H1 (cell line): ENCODE measurements at regions not wholly inside any gene's neighbourhood (a gene's known extent, or its start where the extent isn't known, plus 50 kb on each side); places are given as distances from the start of the nearest gene placed in this dataset.

Source experiments
- CTCF ChIA-PET: fragments of 300-600 bp; sonication (Branson Sonifier 250); formaldehyde crosslinking; loops from one replicate; lab custom pipeline; 2021; ENCODE audit not compliant: partially characterized antibody; lab: Charles Lee
- POLR2A ChIA-PET: fragments of 300-600 bp; sonication (Branson Sonifier 250); formaldehyde crosslinking; loops from one replicate; lab custom pipeline; 2021; ENCODE audit warnings: inconsistent platforms; ENCODE audit not compliant: partially characterized antibody; lab: Charles Lee
- DNase-seq, 2 experiments: peaks; one replicate each; pipeline versions ENCODE4 v3.0.0 to v3.0.0-alpha.2; 2010 to 2022; ENCODE audit warnings: low spot score in 2 of 2, low read depth in 1 of 2, mixed read lengths in 1 of 2
- FAIRE-seq: peaks from 2 replicates; lab custom pipeline; 2011; peaks lifted over from hg19 to GRCh38; lab: Jason Lieb, UNC
- H2AFZ ChIP-seq: 2 replicates; pipeline ENCODE4 v1.8.1; 2012; ENCODE audit warnings: low read length, inconsistent platforms
- H2AK5ac ChIP-seq: 2 replicates; pipeline ENCODE4 v1.6.1; 2013; ENCODE audit warnings: low read depth, low read length
- H2BK120ac ChIP-seq: replicated peaks from 2 replicates; pipeline ENCODE3; 2013; ENCODE audit warnings: low read depth, low read length, inconsistent platforms
- H2BK12ac ChIP-seq: 2 replicates; pipeline ENCODE4 v1.6.1; 2013; ENCODE audit warnings: low read depth, low read length
- H2BK15ac ChIP-seq: 2 replicates; pipeline ENCODE4 v1.6.1; 2013; ENCODE audit warnings: low read length
- H2BK20ac ChIP-seq: 2 replicates; pipeline ENCODE4 v1.6.1; 2013; ENCODE audit warnings: low read length
- H2BK5ac ChIP-seq: 2 replicates; pipeline ENCODE4 v1.6.1; 2013; ENCODE audit warnings: low read depth, low read length
- H3K14ac ChIP-seq: 2 replicates; pipeline ENCODE4 v1.6.1; 2013; ENCODE audit warnings: inconsistent platforms; ENCODE audit not compliant: insufficient read length
- H3K18ac ChIP-seq: 2 replicates; pipeline ENCODE4 v1.6.1; 2013; ENCODE audit warnings: low read length; ENCODE audit errors: extremely low read depth
- H3K23ac ChIP-seq: 2 replicates; pipeline ENCODE4 v1.6.1; 2013; ENCODE audit warnings: inconsistent platforms; ENCODE audit not compliant: insufficient read length
- H3K23me2 ChIP-seq: 2 replicates; pipeline ENCODE4 v1.6.1; 2013; ENCODE audit warnings: low read depth, low read length
- H3K27ac ChIP-seq: 2 replicates; pipeline ENCODE4 v1.6.1; 2011; ENCODE audit warnings: low read depth, low read length, inconsistent platforms
- H3K27me3 ChIP-seq, 4 experiments: replicated peaks in 1 of 4; 1 replicate in 1 of 4; 2 replicates in 3 of 4; pipeline versions ENCODE4 v1.6.1 to v1.8.1; 2011 to 2013; ENCODE audit warnings: low read length in 3 of 4, mild to moderate bottlenecking in 3 of 4, inconsistent platforms in 2 of 4, mixed read lengths in 2 of 4, moderate library complexity in 1 of 4; ENCODE audit not compliant: control insufficient read depth in 3 of 4, insufficient read depth in 3 of 4; ENCODE audit errors: extremely low read depth in 1 of 4
- H3K36me3 ChIP-seq, 4 experiments: 2 replicates each; pipeline versions ENCODE4 v1.6.1 to v1.8.1; 2011 to 2013; ENCODE audit warnings: mild to moderate bottlenecking in 4 of 4, low read length in 3 of 4, moderate library complexity in 2 of 4, control low read depth in 1 of 4, inconsistent platforms in 1 of 4; ENCODE audit not compliant: insufficient read depth in 4 of 4, control insufficient read depth in 2 of 4
- H3K4ac ChIP-seq: replicated peaks from 2 replicates; pipeline ENCODE3; 2013; ENCODE audit warnings: low read length, low read depth, mixed read lengths, inconsistent platforms; ENCODE audit not compliant: insufficient read length
- H3K4me1 ChIP-seq, 4 experiments: replicated peaks in 1 of 4; 1 replicate in 1 of 4; 2 replicates in 3 of 4; pipeline versions ENCODE4 v1.6.1 to v1.8.1; 2011 to 2013; ENCODE audit warnings: low read length in 3 of 4, inconsistent platforms in 2 of 4, mixed read lengths in 1 of 4; ENCODE audit not compliant: insufficient read depth in 4 of 4, control insufficient read depth in 3 of 4
- H3K4me2 ChIP-seq, 2 experiments: 2 replicates each; pipeline versions ENCODE4 v1.6.1 to v1.8.1; 2011 to 2013; ENCODE audit warnings: low read depth in 2 of 2, low read length in 2 of 2, control low read depth in 1 of 2, inconsistent platforms in 1 of 2, mild to moderate bottlenecking in 1 of 2; ENCODE audit not compliant: insufficient read depth in 1 of 2
- H3K4me3 ChIP-seq, 4 experiments: fragments of 200-600, 300-600 bp in 1 of 4; sonication (generic), shearing (Covaris generic), sonication (Bioruptor Twin) in 1 of 4; 2 replicates each; pipeline versions ENCODE4 v1.5.1 to v1.8.1; 2011 to 2016; ENCODE audit warnings: low read length in 4 of 4, low read depth in 3 of 4, control low read depth in 2 of 4, inconsistent platforms in 2 of 4, mild to moderate bottlenecking in 2 of 4, mixed read lengths in 1 of 4, moderate library complexity in 1 of 4; ENCODE audit not compliant: insufficient read depth in 2 of 4; ENCODE audit errors: extremely low read depth in 1 of 4
- H3K56ac ChIP-seq: replicated peaks from 2 replicates; pipeline ENCODE3; 2013; ENCODE audit warnings: low read depth, mild to moderate bottlenecking, mixed read lengths, low read length, inconsistent platforms; ENCODE audit not compliant: insufficient read length
- H3K79me1 ChIP-seq: 2 replicates; pipeline ENCODE4 v1.6.1; 2013; ENCODE audit warnings: low read depth, low read length, control low read depth
- H3K79me2 ChIP-seq, 2 experiments: 2 replicates each; pipeline versions ENCODE4 v1.6.1 to v1.8.1; 2012 to 2013; ENCODE audit warnings: low read length in 2 of 2, mild to moderate bottlenecking in 2 of 2, inconsistent platforms in 1 of 2; ENCODE audit not compliant: insufficient read depth in 2 of 2, control insufficient read depth in 1 of 2
- H3K9ac ChIP-seq, 4 experiments: replicated peaks in 1 of 4; 1 replicate in 1 of 4; 2 replicates in 3 of 4; pipeline versions ENCODE4 v1.6.1 to v1.8.1; 2011 to 2013; ENCODE audit warnings: low read depth in 3 of 4, low read length in 3 of 4, control low read depth in 2 of 4, mild to moderate bottlenecking in 2 of 4, moderate library complexity in 2 of 4, inconsistent platforms in 1 of 4; ENCODE audit errors: extremely low read depth in 1 of 4
- H3K9me3 ChIP-seq, 2 experiments: 2 replicates each; pipeline versions ENCODE4 v1.6.1 to v1.8.1; 2012 to 2013; ENCODE audit warnings: mild to moderate bottlenecking in 2 of 2, moderate library complexity in 2 of 2, control low read depth in 1 of 2, inconsistent platforms in 1 of 2, low read depth in 1 of 2, low read length in 1 of 2, mixed read lengths in 1 of 2; ENCODE audit not compliant: insufficient read depth in 2 of 2
- H4K20me1 ChIP-seq, 2 experiments: replicated peaks in 1 of 2; 2 replicates each; pipeline versions ENCODE3 to v1.8.1; 2011 to 2013; ENCODE audit warnings: inconsistent platforms in 2 of 2, low read length in 2 of 2, mild to moderate bottlenecking in 1 of 2; ENCODE audit not compliant: insufficient read depth in 2 of 2, control insufficient read depth in 1 of 2
- H4K5ac ChIP-seq: 2 replicates; pipeline ENCODE4 v1.6.1; 2013; ENCODE audit warnings: low read length, low read depth, mixed read lengths, inconsistent platforms; ENCODE audit not compliant: insufficient read length
- H4K8ac ChIP-seq: 2 replicates; pipeline ENCODE4 v1.8.0; 2013; ENCODE audit warnings: mild to moderate bottlenecking, moderate library complexity, low read length, inconsistent platforms; ENCODE audit not compliant: insufficient read depth; ENCODE audit errors: extremely low read depth
- H4K91ac ChIP-seq: replicated peaks from 2 replicates; pipeline ENCODE3; 2013; ENCODE audit warnings: low read length, mixed read lengths, inconsistent platforms; ENCODE audit not compliant: insufficient read length
- CBX8 ChIP-seq: fragments of 300-800, 300-1000 bp; sonication (generic); IDR thresholded peaks from 2 replicates; pipeline ENCODE4 v1.7.1; 2016; ENCODE audit warnings: low read depth, low read length, borderline replicate concordance
- EZH2 ChIP-seq: fragments of 200-600 bp; sonication (generic); IDR thresholded peaks from 2 replicates; pipeline ENCODE4 v1.7.1; 2012; ENCODE audit warnings: low read depth, mild to moderate bottlenecking, moderate library complexity, low read length, inconsistent platforms; ENCODE audit not compliant: severe bottlenecking
- HDAC2 ChIP-seq, 2 experiments: fragments of 300-600 bp in 1 of 2; sonication (generic) in 1 of 2; IDR thresholded peaks; 2 replicates each; pipeline ENCODE4 v1.6.1; 2011 to 2012; ENCODE audit warnings: low read depth in 2 of 2, low read length in 2 of 2, mild to moderate bottlenecking in 2 of 2, moderate library complexity in 2 of 2, borderline replicate concordance in 1 of 2, inconsistent platforms in 1 of 2
- JUN ChIP-seq: IDR thresholded peaks from 2 replicates; pipeline ENCODE4 v1.6.1; 2011; ENCODE audit warnings: low read depth, mild to moderate bottlenecking, improper control_type of control experiment, low read length
- KDM1A ChIP-seq: fragments of 200-600, 300-600 bp; sonication (generic); IDR thresholded peaks from 2 replicates; pipeline ENCODE4 v1.7.1; 2016; ENCODE audit warnings: mild to moderate bottlenecking, low read length, borderline replicate concordance
- KDM5A ChIP-seq: fragments of 200-600 bp; IDR thresholded peaks from 2 replicates; pipeline ENCODE4 v1.7.1; 2012; ENCODE audit warnings: mild to moderate bottlenecking, low read length, inconsistent platforms, mixed read lengths
- POLR2A ChIP-seq, 2 experiments: IDR thresholded peaks; 1 replicate in 1 of 2; 2 replicates in 1 of 2; pipeline ENCODE4 v1.6.1; 2011; ENCODE audit warnings: low read depth in 2 of 2, low read length in 2 of 2, mild to moderate bottlenecking in 2 of 2; ENCODE audit errors: control extremely low read depth in 1 of 2
- POLR2AphosphoS5 ChIP-seq: IDR thresholded peaks from 2 replicates; pipeline ENCODE4 v1.6.1; 2011; ENCODE audit warnings: low read depth, low read length
- POU5F1 ChIP-seq: IDR thresholded peaks from 2 replicates; pipeline ENCODE4 v1.6.1; 2011; ENCODE audit warnings: low read depth, mild to moderate bottlenecking, low read length, moderate library complexity
- SIX5 ChIP-seq: IDR thresholded peaks from 2 replicates; pipeline ENCODE4 v1.6.1; 2011; ENCODE audit warnings: mild to moderate bottlenecking, low read depth, low read length
- TEAD4 ChIP-seq: IDR thresholded peaks from 2 replicates; pipeline ENCODE4 v1.6.1; 2012; ENCODE audit warnings: low read depth, low read length, inconsistent platforms, mixed read lengths
- YY1 ChIP-seq: IDR thresholded peaks from 2 replicates; pipeline ENCODE4 v1.6.1; 2011; ENCODE audit warnings: low read depth, mild to moderate bottlenecking, low read length
- ZNF274 ChIP-seq: IDR thresholded peaks from 2 replicates; pipeline ENCODE4 v1.7.0; 2012; ENCODE audit warnings: low read length, borderline replicate concordance; ENCODE audit errors: extremely low read depth
- WGBS, 2 experiments: shearing (Covaris generic) in 1 of 2; methylation state at CpG; one replicate each; pipeline versions ENCODE4 v1.1.6 to v1.1.7; 2013 to 2015; ENCODE audit warnings: low lambda C conversion rate in 2 of 2, mixed read lengths in 2 of 2, inconsistent platforms in 1 of 2, low coverage in 1 of 2, missing lambda C conversion rate in 1 of 2; ENCODE audit not compliant: insufficient replicate concordance in 2 of 2, insufficient coverage in 1 of 2, insufficient read length in 1 of 2; ENCODE audit errors: extremely low coverage in 1 of 2, missing lambda C conversion rate in 1 of 2; 5-methylcytosine and 5-hydroxymethylcytosine counted together
- TF ChIP-seq, protein P1 (sequence below): IDR thresholded peaks from 2 replicates; pipeline ENCODE4 v1.6.1; 2012; ENCODE audit warnings: low read length, inconsistent platforms

DNA sequence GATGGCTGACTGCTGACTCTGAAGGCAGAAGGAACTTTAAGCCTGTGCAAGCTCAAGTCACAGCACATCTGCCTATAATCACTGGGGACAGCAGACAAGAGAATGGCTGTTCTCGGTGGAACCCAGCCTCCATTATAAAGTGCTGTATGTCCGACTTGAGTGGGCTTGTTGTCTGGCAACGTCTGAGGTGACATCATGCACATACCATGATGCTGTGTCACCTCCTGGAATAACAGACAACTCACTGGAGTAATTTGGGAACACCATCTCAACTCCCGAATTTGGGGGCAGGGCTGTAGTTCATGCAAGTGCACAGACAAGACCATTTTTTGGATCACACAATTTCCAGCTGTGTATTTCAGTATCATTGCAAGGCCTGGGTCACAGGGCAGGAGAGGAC, 59.8 kb upstream of the GPM6B start:
- no peaks in the 10 kb centered on the region for H3K9me3 ChIP-seq
- H3K23ac ChIP-seq: no peak overlapping the region
- H2BK5ac ChIP-seq: no peak overlapping the region
- no peak overlapping the region for H3K56ac ChIP-seq
- no peaks in the 10 kb centered on the region for H3K27me3 ChIP-seq
- no peak overlapping the region for H4K8ac ChIP-seq
- H3K79me2 ChIP-seq: peaks cover 7 to 60% of the 10 kb centered on the region in 2 experiments; a peak in 3 of 4 replicates
- H2BK12ac ChIP-seq: no peak overlapping the region
- peak overlapping the region in 1 of 4 experiments; percentile 22; a peak in 1 of 7 replicates for H3K9ac ChIP-seq
- no peak overlapping the region for H2BK120ac ChIP-seq
- DNase-seq (no peak), FAIRE-seq (no peak)
- H3K79me1 ChIP-seq: no peaks in the 10 kb centered on the region
- POLR2A ChIA-PET: no interaction called here
- no peak overlapping the region for H2BK15ac ChIP-seq
- H3K14ac ChIP-seq: no peak overlapping the region
- no peak overlapping the region for H3K27ac ChIP-seq
- no peak overlapping the region for H2AFZ ChIP-seq
- H3K4ac ChIP-seq: no peak overlapping the region
- H2BK20ac ChIP-seq: no peak overlapping the region
- no peak overlapping the region for H4K5ac ChIP-seq
- H3K18ac ChIP-seq: no peak overlapping the region
- H3K4me3 ChIP-seq: no peak overlapping the region
- no peaks in the 10 kb centered on the region for H3K36me3 ChIP-seq
- H4K20me1 ChIP-seq: no peaks in the 10 kb centered on the region
- WGBS, 2 experiments: 92% methylated on average over 4 of the region's 4 CpGs; no CpG with 5 or more reads in 1 of the 2 experiments
- H4K91ac ChIP-seq: no peak overlapping the region
- no peak overlapping the region for H3K4me2 ChIP-seq
- CTCF ChIA-PET: no interaction called here
- no peaks in the 10 kb centered on the region for H3K23me2 ChIP-seq
- 0 out of 2 replicates have a peak overlapping the region, but pooled peaks have one; percentile 6 for H2AK5ac ChIP-seq
- peaks cover 0 to 20% (median 5%) of the 10 kb centered on the region in 4 experiments; a peak in 4 of 7 replicates for H3K4me1 ChIP-seq
- TF ChIP-seq EZH2 (no peak), ZNF274 (no peak), CBX8 (no peak), JUN (no peak), SIX5 (no peak), KDM5A (no peak), POLR2AphosphoS5 (no peak), YY1 (no peak), POLR2A (IDR thresholded peaks at IDR 0.05; ENCODE audit: control extremely low read depth in 1 of 2, low read depth in 2 of 2, low read length in 2 of 2) (no peak), TEAD4 (no peak), POU5F1 (no peak), KDM1A (no peak), HDAC2 (IDR thresholded peaks at IDR 0.05; ENCODE audit: borderline replicate concordance in 1 of 2, low read depth in 2 of 2, low read length in 2 of 2) (no peak)
- TF ChIP-seq, protein P1, sequence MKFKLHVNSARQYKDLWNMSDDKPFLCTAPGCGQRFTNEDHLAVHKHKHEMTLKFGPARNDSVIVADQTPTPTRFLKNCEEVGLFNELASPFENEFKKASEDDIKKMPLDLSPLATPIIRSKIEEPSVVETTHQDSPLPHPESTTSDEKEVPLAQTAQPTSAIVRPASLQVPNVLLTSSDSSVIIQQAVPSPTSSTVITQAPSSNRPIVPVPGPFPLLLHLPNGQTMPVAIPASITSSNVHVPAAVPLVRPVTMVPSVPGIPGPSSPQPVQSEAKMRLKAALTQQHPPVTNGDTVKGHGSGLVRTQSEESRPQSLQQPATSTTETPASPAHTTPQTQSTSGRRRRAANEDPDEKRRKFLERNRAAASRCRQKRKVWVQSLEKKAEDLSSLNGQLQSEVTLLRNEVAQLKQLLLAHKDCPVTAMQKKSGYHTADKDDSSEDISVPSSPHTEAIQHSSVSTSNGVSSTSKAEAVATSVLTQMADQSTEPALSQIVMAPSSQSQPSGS: no peak
